Keratinocyte (primary cell): ENCODE measurements at regions not wholly inside any gene's neighbourhood (a gene's known extent, or its start where the extent isn't known, plus 50 kb on each side); places are given as distances from the start of the nearest gene placed in this dataset.

Experiments
- DNase-seq: peaks from one replicate; pipeline ENCODE4 v3.0.0-alpha.2; 2011; ENCODE audit warnings: low read depth, missing footprints, low spot score
- FAIRE-seq: peaks from 2 replicates; lab custom pipeline; 2011; peaks lifted over from hg19 to GRCh38; lab: Jason Lieb, UNC
- H2AFZ ChIP-seq: 2 replicates; pipeline ENCODE4 v1.6.0; 2012; ENCODE audit warnings: low read length, control low read depth, inconsistent platforms; ENCODE audit not compliant: control insufficient read depth
- H3K27ac ChIP-seq: 2 replicates; pipeline ENCODE4 v1.5.1; 2011; ENCODE audit warnings: low read length; ENCODE audit not compliant: control insufficient read depth, insufficient read depth
- H3K27me3 ChIP-seq: 3 replicates; pipeline ENCODE4 v1.6.0; 2011; ENCODE audit warnings: low read length; ENCODE audit not compliant: control insufficient read depth, insufficient read depth; ENCODE audit errors: extremely low read depth
- H3K36me3 ChIP-seq, 2 experiments: 2 replicates in 1 of 2; 3 replicates in 1 of 2; pipeline ENCODE4 v1.5.1; 2011; ENCODE audit warnings: low read length in 2 of 2, mild to moderate bottlenecking in 1 of 2; ENCODE audit not compliant: control insufficient read depth in 2 of 2, insufficient read depth in 2 of 2; ENCODE audit errors: extremely low read depth in 1 of 2
- H3K4me1 ChIP-seq: 3 replicates; pipeline ENCODE4 v1.5.1; 2011; ENCODE audit warnings: low read length; ENCODE audit not compliant: control insufficient read depth, insufficient read depth; ENCODE audit errors: extremely low read depth
- H3K4me2 ChIP-seq: 3 replicates; pipeline ENCODE4 v1.6.0; 2011; ENCODE audit warnings: low read depth, low read length; ENCODE audit not compliant: control insufficient read depth, insufficient read depth; ENCODE audit errors: extremely low read depth
- H3K4me3 ChIP-seq, 3 experiments: fragments of 200-600 bp in 1 of 3; sonication (generic) in 1 of 3; 2 replicates in 2 of 3; 3 replicates in 1 of 3; pipeline ENCODE4 v1.5.1; 2011 to 2016; ENCODE audit warnings: low read length in 3 of 3, mild to moderate bottlenecking in 3 of 3, control low read depth in 2 of 3, inconsistent platforms in 1 of 3, low read depth in 1 of 3, mixed read lengths in 1 of 3, mixed run types in 1 of 3, moderate library complexity in 1 of 3; ENCODE audit not compliant: control insufficient read depth in 2 of 3, insufficient read depth in 2 of 3; ENCODE audit errors: extremely low read depth in 1 of 3
- H3K79me2 ChIP-seq: 2 replicates; pipeline ENCODE4 v1.6.0; 2012; ENCODE audit warnings: low read length; ENCODE audit not compliant: control insufficient read depth, insufficient read depth
- H3K9ac ChIP-seq: 3 replicates; pipeline ENCODE4 v1.6.0; 2011; ENCODE audit warnings: low read length; ENCODE audit not compliant: control insufficient read depth, insufficient read depth; ENCODE audit errors: extremely low read depth
- H3K9me1 ChIP-seq: 3 replicates; pipeline ENCODE4 v1.6.0; 2011; ENCODE audit warnings: low read length; ENCODE audit not compliant: control insufficient read depth, insufficient read depth; ENCODE audit errors: extremely low read depth
- H3K9me3 ChIP-seq: 2 replicates; pipeline ENCODE4 v1.5.1; 2012; ENCODE audit warnings: low read depth, low read length; ENCODE audit not compliant: control insufficient read depth
- H4K20me1 ChIP-seq: 3 replicates; pipeline ENCODE4 v1.6.0; 2011; ENCODE audit warnings: low read length; ENCODE audit not compliant: control insufficient read depth, insufficient read depth; ENCODE audit errors: extremely low read depth
- EZH2 ChIP-seq: IDR thresholded peaks from one replicate; pipeline ENCODE4 v1.6.1; 2012; ENCODE audit warnings: inconsistent platforms, mild to moderate bottlenecking, low read length, moderate library complexity
- dilution Hi-C: fragments of 300-500 bp; cut with MboI; formaldehyde crosslinking; loops from one replicate; pipeline ENCODE4 v1.7.0; 2020; ENCODE audit warnings: low sequenced_read_pairs; ENCODE audit not compliant: extremely low pct_ligation_motif_present
- TF ChIP-seq, protein P1 (sequence below), 3 experiments: IDR thresholded peaks in 1 of 3; conservative IDR thresholded peaks in 1 of 3; optimal IDR thresholded peaks in 1 of 3; 2 replicates in 2 of 3; 3 replicates in 1 of 3; pipeline versions ENCODE3 to v1.5.1; 2011; ENCODE audit warnings: low read length in 3 of 3, mild to moderate bottlenecking in 3 of 3, moderate library complexity in 2 of 3, control low read depth in 1 of 3, inconsistent platforms in 1 of 3; ENCODE audit not compliant: insufficient read depth in 2 of 3; ENCODE audit errors: extremely low read depth in 1 of 3

DNA sequence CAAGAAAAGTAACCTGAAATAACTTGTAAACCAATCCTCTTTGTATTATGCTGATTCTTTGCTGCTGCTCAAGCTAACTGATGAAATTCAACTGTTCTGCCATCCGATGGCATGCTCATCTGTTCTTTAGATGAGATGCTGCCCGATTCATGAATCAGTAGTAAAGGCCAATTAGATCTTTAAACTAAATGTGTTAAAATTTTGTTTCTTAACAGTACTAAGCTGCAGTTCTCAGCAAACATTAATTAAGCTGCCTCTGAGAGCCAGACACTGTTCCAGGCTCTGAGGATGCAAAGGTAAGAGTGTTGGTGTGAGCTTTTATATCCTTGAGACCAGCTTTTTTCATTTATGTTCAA is 77.0 kb upstream of the NT5E start:
- dilution Hi-C loops, result loop anchor here (25.0 kb wide), 1 partner anchor 114 kb away; no protein-coding TSS in a partner anchor
- Histone ChIP-seq H3K4me2 (no peak overlapping the region), H3K4me1 (peaks cover 2% of the 10 kb centered on the region), H3K27ac (no peak overlapping the region), H3K36me3 (no peaks in the 10 kb centered on the region), H3K79me2 (no peaks in the 10 kb centered on the region), H3K9me1 (no peaks in the 10 kb centered on the region), H2AFZ (no peak overlapping the region), H4K20me1 (no peaks in the 10 kb centered on the region), H3K9me3 (no peaks in the 10 kb centered on the region), H3K27me3 (no peaks in the 10 kb centered on the region), H3K4me3 (no peak overlapping the region), H3K9ac (no peak overlapping the region)
- FAIRE-seq (no peak), DNase-seq (no peak)
- TF ChIP-seq, protein P1, sequence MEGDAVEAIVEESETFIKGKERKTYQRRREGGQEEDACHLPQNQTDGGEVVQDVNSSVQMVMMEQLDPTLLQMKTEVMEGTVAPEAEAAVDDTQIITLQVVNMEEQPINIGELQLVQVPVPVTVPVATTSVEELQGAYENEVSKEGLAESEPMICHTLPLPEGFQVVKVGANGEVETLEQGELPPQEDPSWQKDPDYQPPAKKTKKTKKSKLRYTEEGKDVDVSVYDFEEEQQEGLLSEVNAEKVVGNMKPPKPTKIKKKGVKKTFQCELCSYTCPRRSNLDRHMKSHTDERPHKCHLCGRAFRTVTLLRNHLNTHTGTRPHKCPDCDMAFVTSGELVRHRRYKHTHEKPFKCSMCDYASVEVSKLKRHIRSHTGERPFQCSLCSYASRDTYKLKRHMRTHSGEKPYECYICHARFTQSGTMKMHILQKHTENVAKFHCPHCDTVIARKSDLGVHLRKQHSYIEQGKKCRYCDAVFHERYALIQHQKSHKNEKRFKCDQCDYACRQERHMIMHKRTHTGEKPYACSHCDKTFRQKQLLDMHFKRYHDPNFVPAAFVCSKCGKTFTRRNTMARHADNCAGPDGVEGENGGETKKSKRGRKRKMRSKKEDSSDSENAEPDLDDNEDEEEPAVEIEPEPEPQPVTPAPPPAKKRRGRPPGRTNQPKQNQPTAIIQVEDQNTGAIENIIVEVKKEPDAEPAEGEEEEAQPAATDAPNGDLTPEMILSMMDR (optimal IDR thresholded peaks at IDR 0.05 in 1 of 3, IDR thresholded peaks at IDR 0.05 in 1 of 3, conservative IDR thresholded peaks at IDR 0.05 in 1 of 3; ENCODE audit: extremely low read depth in 1 of 3, insufficient read depth in 2 of 3, low read length in 3 of 3), result no peak
- no peak for TF ChIP-seq EZH2

DNA sequence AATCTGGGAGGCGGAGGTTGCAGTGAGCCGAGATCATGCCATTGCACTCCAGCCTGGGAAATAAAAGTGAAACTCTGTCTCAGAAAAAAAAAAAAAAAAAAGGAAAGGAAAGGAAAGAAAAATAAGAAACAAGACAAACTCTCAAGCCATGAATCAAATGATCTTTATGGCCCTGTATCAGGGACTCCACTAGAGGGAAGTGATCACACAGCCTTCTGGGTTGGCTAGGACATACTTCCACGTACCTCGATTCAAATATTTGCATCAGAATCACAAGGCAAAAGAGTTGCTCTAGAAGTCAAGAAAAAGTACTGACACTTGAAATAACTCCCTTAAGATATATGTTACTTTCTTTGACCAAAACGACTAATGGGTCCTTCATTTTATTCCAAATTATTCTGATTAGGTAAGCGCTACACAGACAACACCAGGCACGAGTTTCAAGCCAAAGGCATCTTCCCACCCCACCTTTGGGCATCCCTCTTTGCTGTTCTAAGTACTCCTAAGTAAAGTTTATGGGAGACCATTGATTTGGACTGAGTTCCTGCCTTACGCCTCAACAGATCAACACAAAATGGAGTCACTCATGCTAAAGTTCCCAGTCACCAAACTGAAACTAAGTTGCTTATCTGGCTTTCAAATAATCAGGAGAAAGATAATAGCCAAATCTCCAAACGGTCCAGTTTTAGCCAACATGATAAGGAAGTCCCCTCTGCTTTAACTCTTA is 77.5 kb upstream of the NT5E start:
- no peak overlapping the region for H3K27ac ChIP-seq
- peaks cover 2% of the 10 kb centered on the region for H3K4me1 ChIP-seq
- H3K4me3 ChIP-seq, result no peak overlapping the region
- H3K4me2 ChIP-seq, result no peak overlapping the region
- dilution Hi-C loops, result loop anchor here (25.0 kb wide), 1 partner anchor 115 kb away; no protein-coding TSS in a partner anchor
- no peaks in the 10 kb centered on the region for H4K20me1 ChIP-seq
- no peaks in the 10 kb centered on the region for H3K36me3 ChIP-seq
- no peaks in the 10 kb centered on the region for H3K27me3 ChIP-seq
- DNase-seq (no peak), FAIRE-seq (no peak)
- no peaks in the 10 kb centered on the region for H3K79me2 ChIP-seq
- H3K9me1 ChIP-seq, result no peaks in the 10 kb centered on the region
- no peak overlapping the region for H3K9ac ChIP-seq
- TF ChIP-seq, protein P1 (optimal IDR thresholded peaks at IDR 0.05 in 1 of 3, IDR thresholded peaks at IDR 0.05 in 1 of 3, conservative IDR thresholded peaks at IDR 0.05 in 1 of 3; ENCODE audit: extremely low read depth in 1 of 3, insufficient read depth in 2 of 3, low read length in 3 of 3), result no peak
- no peak for TF ChIP-seq EZH2
- H2AFZ ChIP-seq, result no peak overlapping the region
- no peaks in the 10 kb centered on the region for H3K9me3 ChIP-seq
